GM18508 (cell line): ENCODE measurements at regions not wholly inside any gene's neighbourhood (a gene's known extent, or its start where the extent isn't known, plus 50 kb on each side); places are given as distances from the start of the nearest gene placed in this dataset.
A peak's percentile ranks its signal among the peaks of the same experiment; 100 is the strongest.
"Not testable (repeated sequence)": the region's sequence is repeated elsewhere in the genome, so short reads cannot be mapped to it uniquely, and the experiment has no call there.

Source experiments
- ATAC-seq: cut with Tn5 transposase; IDR thresholded peaks from one replicate; pipeline ENCODE4 v1.9.1; 2021; ENCODE audit warnings: moderate number of reproducible peaks; ENCODE audit not compliant: insufficient read depth, unreplicated experiment

DNA sequence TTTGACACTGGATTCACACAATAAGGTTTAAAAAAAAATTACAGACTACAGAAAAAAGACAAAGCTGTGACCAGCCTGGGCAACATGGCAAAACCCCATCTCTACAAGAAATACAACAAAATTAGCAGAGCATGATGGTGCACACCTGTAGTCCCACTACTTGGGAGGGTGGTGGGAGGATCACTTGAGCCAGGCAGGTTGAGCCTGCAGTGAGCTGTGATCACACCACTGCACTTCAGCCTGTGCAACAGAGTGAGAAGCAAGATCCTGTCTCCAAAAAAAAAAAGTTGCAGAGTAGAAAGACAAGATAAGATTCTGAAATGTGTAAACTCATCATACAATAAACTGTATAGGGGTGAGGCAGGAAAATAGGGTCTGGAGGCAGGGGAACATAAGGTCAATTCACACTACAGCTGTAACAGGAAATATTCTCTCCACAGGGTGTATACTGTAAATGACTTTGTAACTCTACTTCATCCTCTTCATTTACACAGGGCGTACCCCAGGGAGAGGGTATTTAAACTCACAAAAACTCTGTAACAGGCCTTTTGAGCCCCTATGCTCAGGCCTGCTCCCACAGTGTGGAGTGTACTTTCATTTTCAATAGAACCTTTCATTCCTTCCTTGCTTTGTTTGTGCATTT is 112.6 kb upstream of the MAPK10 start:
- no peak for ATAC-seq

GRCh38 chr4:86478151-86478550 is 116.0 kb upstream of the PTPN13 start:
- ATAC-seq = not testable (repeated sequence)

DNA sequence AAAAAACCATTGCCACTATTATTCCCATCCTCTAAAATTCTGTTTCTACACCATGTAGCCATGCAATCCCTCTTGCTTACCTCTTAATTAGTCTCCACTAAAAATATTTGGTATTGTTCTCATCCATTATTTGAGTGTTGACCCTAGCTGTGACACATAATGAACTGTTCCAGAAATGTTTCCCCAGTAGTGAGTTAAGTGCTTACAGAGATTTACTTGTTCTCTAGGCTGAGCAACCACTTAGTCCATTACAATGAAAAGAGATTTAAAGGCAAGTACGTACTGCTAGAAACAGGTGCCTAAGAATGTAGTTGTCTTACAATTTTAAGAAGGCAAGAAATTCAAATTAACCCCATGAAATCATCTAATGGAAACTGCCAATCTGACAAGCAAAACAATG is 112.7 kb upstream of the PTPN13 start:
- no peak for ATAC-seq

GRCh38 chr4:86482306-86483172 is 111.6 kb upstream of the PTPN13 start:
- no peak for ATAC-seq

- ATAC-seq = no peak
Observed at GRCh38 chr4:86483173-86483490, 111.0 kb upstream of the PTPN13 start.

DNA sequence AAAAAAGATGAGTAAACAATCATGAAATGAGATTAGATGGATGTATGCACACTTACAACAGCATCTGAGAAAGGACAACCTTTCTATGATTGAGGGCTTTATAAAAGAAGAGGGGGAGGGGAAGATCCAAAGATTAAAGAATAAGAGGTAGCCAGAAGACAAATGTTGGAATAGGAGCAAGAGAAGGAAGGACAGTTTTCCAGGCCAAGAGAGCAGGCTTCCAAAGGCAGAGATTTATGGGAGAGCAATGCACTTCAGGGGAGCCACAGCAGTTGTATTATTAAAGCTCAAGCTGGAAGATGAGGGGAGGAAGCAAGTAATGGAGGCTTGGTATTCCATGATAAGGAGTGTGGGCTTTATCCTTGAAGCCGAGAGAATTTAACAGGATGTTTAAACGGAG is 110.3 kb upstream of the PTPN13 start:
- no peak for ATAC-seq

DNA sequence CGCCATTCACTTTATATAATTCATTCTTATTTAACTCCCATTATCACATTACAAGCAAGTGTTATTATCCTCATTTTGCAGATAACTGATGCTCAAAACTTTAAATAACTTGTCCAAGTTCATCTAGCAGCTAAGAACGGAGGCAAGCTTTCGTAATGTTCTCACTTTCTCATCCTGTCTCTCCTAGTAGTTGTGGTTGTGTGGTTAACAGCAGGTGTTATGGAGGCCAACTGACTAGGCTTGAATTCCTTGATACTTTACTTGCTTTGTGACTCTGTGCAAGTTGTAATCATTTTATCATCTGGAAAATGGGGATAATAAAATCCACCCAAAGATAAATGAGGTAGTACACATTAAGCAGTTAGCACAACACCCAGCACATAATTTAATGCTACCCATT is 109.9 kb upstream of the PTPN13 start:
- no peak for ATAC-seq

- no peak for ATAC-seq
Observed at GRCh38 chr4:86487738-86488348, 106.3 kb upstream of the PTPN13 start.

DNA sequence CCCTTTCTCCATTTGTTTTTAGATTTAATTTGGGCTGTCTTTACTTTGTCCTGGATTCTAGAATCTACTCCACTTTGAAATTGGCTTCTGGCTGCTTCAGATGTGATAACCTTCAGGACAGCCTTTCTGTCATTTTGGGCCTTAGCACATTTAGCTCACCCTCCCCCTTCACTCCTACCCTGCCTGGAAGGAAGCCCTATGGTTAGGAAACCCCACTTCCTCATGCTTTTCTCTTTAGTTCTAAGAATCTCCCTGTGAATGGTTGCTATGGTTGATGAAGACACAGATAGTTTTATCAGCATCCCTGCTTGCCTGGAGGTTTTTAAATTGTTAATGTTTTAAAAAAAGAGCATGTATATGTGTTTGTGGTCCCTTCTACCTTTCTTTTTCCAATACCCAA is 100.7 kb upstream of the PTPN13 start:
- ATAC-seq = no peak

DNA sequence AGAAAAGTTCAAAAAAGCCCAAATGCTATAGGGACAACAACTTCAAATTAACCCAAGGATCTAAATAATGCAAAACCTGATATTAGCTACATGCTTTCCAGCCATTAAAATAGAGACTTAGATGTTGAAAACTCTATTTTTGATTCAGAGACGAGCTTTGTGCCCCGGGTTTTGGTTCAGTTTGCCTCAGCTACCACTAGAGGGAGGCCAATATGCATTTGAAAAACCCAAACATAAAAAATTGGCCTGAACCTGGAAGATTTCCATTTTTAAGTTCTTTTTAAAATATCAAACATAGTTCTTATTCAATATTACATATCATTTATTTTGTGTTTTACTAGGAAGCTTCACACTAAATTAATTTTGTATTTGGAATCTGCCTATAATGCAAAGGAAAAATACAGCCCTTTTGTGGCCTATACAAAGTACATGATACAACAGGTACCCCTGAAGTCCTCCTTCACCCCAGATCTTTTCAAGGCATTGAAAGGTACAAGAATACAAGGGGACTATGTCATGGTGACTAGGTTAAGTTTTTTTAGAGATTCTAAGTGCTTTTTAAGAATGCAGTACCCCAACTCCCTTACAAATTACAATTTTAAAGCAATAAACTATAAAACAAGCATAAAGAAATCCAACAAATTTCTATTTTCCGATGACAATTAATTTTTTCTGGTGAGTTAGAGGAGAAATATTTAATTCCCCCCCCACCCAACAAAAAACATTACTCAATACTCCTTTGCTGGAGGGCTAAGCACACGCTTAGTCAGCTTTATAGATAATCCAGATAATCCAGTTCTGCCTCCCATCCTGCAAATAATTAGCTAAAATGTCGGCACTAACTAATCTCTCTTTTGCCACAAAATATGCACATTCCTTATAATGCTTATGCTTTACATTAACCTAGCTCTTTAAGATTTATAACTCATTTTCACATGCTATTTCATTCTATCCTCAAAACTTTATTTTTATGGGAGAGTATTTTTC is 97.7 kb upstream of the PTPN13 start:
- ATAC-seq = no peak

DNA sequence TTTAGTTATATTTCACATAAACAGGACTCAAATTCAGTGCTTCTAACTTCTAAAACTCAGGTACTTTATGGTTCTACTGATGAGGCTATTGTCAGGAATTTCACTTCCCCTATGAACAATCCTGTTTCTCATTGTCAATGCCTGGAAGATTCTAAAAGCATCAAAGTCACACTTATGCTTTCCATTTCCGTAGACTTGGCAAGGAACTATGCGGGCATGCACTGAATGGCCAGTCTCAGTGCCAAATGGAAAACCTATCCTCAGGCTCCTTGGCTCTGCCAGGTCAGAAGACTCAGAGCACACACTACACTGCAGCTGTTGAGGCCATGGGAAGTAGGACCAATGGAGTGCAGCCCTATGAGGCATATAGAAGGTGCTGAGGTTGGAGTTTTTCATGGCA is 97.0 kb upstream of the PTPN13 start:
- ATAC-seq = no peak

- ATAC-seq = peak; percentile 79
Observed at GRCh38 chr4:86497980-86498862, 95.9 kb upstream of the PTPN13 start.

- ATAC-seq = no peak
Observed at GRCh38 chr4:86498863-86499166, 95.3 kb upstream of the PTPN13 start.

- no peak for ATAC-seq
Observed at GRCh38 chr4:86500527-86500926, 93.6 kb upstream of the PTPN13 start.

DNA sequence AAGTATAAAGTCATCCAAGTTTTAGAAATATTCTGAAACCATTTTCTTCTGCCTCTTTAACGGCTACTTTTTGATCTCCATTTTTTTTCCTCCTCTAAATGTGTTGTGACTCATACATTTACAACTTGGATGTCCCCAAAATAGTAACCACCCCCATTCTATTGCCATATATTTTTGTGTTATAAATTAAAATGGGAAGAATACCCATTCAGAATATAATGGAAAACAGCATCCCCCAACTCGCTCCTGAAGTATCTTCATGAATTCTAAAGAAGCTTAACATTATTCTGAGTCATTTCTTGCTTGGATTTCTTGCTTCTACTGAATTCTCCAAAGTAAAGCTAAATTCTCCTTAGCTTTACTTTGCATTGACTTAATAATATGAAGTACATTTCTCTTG is 92.0 kb upstream of the PTPN13 start:
- ATAC-seq = no peak

- no peak for ATAC-seq
Observed at GRCh38 chr4:86506591-86506990, 87.5 kb upstream of the PTPN13 start.

- ATAC-seq = no peak
Observed at GRCh38 chr4:86508436-86508835, 85.7 kb upstream of the PTPN13 start.

GRCh38 chr4:86511590-86511989 is 82.5 kb upstream of the PTPN13 start:
- ATAC-seq = no peak

DNA sequence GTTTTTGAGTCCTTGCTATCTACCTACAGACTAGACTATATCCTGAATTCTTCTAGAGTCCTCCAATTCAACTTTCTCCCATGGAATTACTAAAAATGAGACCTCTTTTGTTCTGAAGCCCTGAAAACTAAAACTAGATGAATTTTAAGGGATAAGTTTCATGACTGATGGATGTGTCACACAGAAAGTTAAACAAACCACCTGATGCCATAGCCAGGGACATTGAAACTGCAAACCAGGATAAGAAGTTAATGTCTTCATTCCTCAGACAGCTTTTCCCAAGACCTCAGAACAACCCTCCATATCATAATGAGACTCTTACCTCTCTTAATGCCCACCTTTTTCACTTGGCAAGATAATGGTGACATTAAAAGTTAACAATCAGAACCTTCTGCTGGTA is 81.5 kb upstream of the PTPN13 start:
- ATAC-seq = no peak

DNA sequence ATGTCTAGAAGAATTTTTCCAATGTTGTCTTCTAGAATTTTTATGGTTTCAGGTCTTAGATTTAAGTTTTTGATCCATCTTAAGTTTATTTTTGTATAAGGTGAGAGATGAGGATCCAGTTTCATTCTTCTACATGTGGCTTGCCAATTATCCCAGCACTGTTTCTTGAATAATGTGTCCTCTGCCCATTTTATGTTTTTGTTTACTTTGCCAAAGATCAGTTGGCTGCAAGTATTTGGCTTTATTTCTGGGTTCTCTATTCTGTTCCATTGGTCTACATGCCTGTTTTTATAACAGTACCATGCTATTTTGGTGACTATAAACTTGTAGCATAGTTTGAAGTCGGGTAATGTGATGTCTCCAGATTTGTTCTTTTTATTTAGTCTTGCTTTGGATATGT is 78.2 kb upstream of the PTPN13 start:
- ATAC-seq = not testable (repeated sequence)
